Endodermal cell (in vitro differentiated cells): ENCODE measurements at regions not wholly inside any gene's neighbourhood (a gene's known extent, or its start where the extent isn't known, plus 50 kb on each side); places are given as distances from the start of the nearest gene placed in this dataset.

Experiments used
- DNase-seq: peaks from one replicate; pipeline ENCODE4 v3.0.0-alpha.2; 2017
- H3K27ac ChIP-seq: 2 replicates; pipeline ENCODE4 v1.5.1; 2013; ENCODE audit warnings: mild to moderate bottlenecking, low read depth, low read length, moderate library complexity
- H3K27me3 ChIP-seq: 2 replicates; pipeline ENCODE4 v1.6.1; 2013; ENCODE audit warnings: mild to moderate bottlenecking, low read length, moderate library complexity; ENCODE audit not compliant: insufficient read depth, control insufficient read depth, poor library complexity, severe bottlenecking
- H3K36me3 ChIP-seq: 2 replicates; pipeline ENCODE4 v1.7.0; 2013; ENCODE audit warnings: mild to moderate bottlenecking, low read length, moderate library complexity; ENCODE audit not compliant: control insufficient read depth, insufficient read depth
- H3K4me1 ChIP-seq: one replicate; pipeline ENCODE4 v1.7.0; 2013; ENCODE audit warnings: low read length; ENCODE audit not compliant: control insufficient read depth, insufficient read depth
- H3K4me3 ChIP-seq: 2 replicates; pipeline ENCODE4 v1.5.1; 2013; ENCODE audit warnings: mild to moderate bottlenecking, low read length, moderate library complexity
- H3K9ac ChIP-seq: 2 replicates; pipeline ENCODE4 v1.6.1; 2013; ENCODE audit warnings: mild to moderate bottlenecking, low read length, moderate library complexity; ENCODE audit not compliant: poor library complexity, severe bottlenecking; ENCODE audit errors: extremely low read depth
- H3K9me3 ChIP-seq: 2 replicates; pipeline ENCODE4 v1.6.1; 2013; ENCODE audit warnings: mild to moderate bottlenecking, low read length, moderate library complexity; ENCODE audit not compliant: control insufficient read depth
- H3K27ac Mint-ChIP-seq: 2 replicates; pipeline ENCODE4 v1.8.0; 2020; ENCODE audit warnings: mixed read lengths
- H3K27me3 Mint-ChIP-seq: 2 replicates; pipeline ENCODE4 v1.8.0; 2021; ENCODE audit warnings: mild to moderate bottlenecking, mixed read lengths; ENCODE audit not compliant: insufficient read depth
- H3K36me3 Mint-ChIP-seq: 2 replicates; pipeline ENCODE4 v1.8.0; 2020; ENCODE audit warnings: low read depth, mixed read lengths
- H3K4me1 Mint-ChIP-seq: 2 replicates; pipeline ENCODE4 v1.8.0; 2020; ENCODE audit warnings: mixed read lengths
- H3K4me3 Mint-ChIP-seq: 2 replicates; pipeline ENCODE4 v1.8.0; 2020; ENCODE audit warnings: mild to moderate bottlenecking, moderate library complexity, mixed read lengths
- H3K9me3 Mint-ChIP-seq: 2 replicates; pipeline ENCODE4 v1.8.0; 2020; ENCODE audit warnings: mild to moderate bottlenecking, mixed read lengths
- CTCF ChIP-seq: fragments of 200-600 bp; sonication (generic); conservative IDR thresholded peaks from 2 replicates; pipeline ENCODE4 v1.5.0; 2021; ENCODE audit warnings: antibody characterized with exemption, mild to moderate bottlenecking
- WGBS, 2 experiments: methylation state at CpG; one replicate each; pipeline versions ENCODE4 v1.1.5 to v1.1.7; 2013; ENCODE audit warnings: missing lambda C conversion rate in 2 of 2, mixed read lengths in 1 of 2; ENCODE audit not compliant: insufficient coverage in 1 of 2, insufficient read length in 1 of 2; 5-methylcytosine and 5-hydroxymethylcytosine counted together

GRCh38 chr1:165060285-165060793, 296.2 kb downstream of the LMX1A start:
- Histone ChIP-seq H3K4me1 (no peaks in the 10 kb centered on the region), H3K36me3 (no peaks in the 10 kb centered on the region), H3K27me3 (no peaks in the 10 kb centered on the region), H3K27ac (no peak overlapping the region), H3K4me3 (no peak overlapping the region), H3K9ac (no peak overlapping the region), H3K9me3 (no peaks in the 10 kb centered on the region)
- DNase-seq = no peak
- Mint-ChIP-seq H3K27ac (no peak overlapping the region), H3K4me3 (no peak overlapping the region), H3K27me3 (peaks cover 10% of the 10 kb centered on the region), H3K36me3 (no peaks in the 10 kb centered on the region), H3K9me3 (no peaks in the 10 kb centered on the region), H3K4me1 (peaks cover 23% of the 10 kb centered on the region)
- 76 to 77% methylated on average over 5 to 6 of the region's 6 CpGs for WGBS, 2 experiments
- no peak for TF ChIP-seq CTCF

- Histone ChIP-seq H3K9me3 (no peaks in the 10 kb centered on the region), H3K4me1 (no peaks in the 10 kb centered on the region), H3K27me3 (no peaks in the 10 kb centered on the region), H3K36me3 (no peaks in the 10 kb centered on the region), H3K4me3 (no peak overlapping the region), H3K27ac (no peak overlapping the region), H3K9ac (no peak overlapping the region)
- Mint-ChIP-seq H3K4me1 (peaks cover 29% of the 10 kb centered on the region), H3K9me3 (no peaks in the 10 kb centered on the region), H3K4me3 (no peak overlapping the region), H3K27me3 (peaks cover 10% of the 10 kb centered on the region), H3K36me3 (no peaks in the 10 kb centered on the region), H3K27ac (no peak overlapping the region)
- 59 to 100% methylated on average over 2 to 3 of the region's 3 CpGs for WGBS, 2 experiments
- no peak for DNase-seq
- TF ChIP-seq CTCF = no peak
Measured at GRCh38 chr1:165057956-165058355, 298.6 kb downstream of the LMX1A start.

- Mint-ChIP-seq H3K36me3 (no peaks in the 10 kb centered on the region), H3K27ac (no peak overlapping the region), H3K4me3 (no peak overlapping the region), H3K4me1 (peaks cover 25% of the 10 kb centered on the region), H3K9me3 (no peaks in the 10 kb centered on the region), H3K27me3 (peaks cover 10% of the 10 kb centered on the region)
- H3K27me3 ChIP-seq = no peaks in the 10 kb centered on the region
- H3K4me3 ChIP-seq = no peak overlapping the region
- no peaks in the 10 kb centered on the region for H3K4me1 ChIP-seq
- WGBS, 2 experiments = 93 to 100% methylated on average over 2 of the region's 2 CpGs
- no peaks in the 10 kb centered on the region for H3K36me3 ChIP-seq
- no peak overlapping the region for H3K27ac ChIP-seq
- no peaks in the 10 kb centered on the region for H3K9me3 ChIP-seq
- no peak overlapping the region for H3K9ac ChIP-seq
- TF ChIP-seq CTCF = no peak
- no peak for DNase-seq
Measured at GRCh38 chr1:165056914-165057313, 299.6 kb downstream of the LMX1A start.
